HEK293 (cell line): ENCODE measurements at regions not wholly inside any gene's neighbourhood (a gene's known extent, or its start where the extent isn't known, plus 50 kb on each side); places are given as distances from the start of the nearest gene placed in this dataset.

ENCODE experiments used
- CTCF ChIA-PET: fragments of 350-600 bp; formaldehyde crosslinking; extraction: SDS; loops from one replicate; lab custom pipeline; 2021; ENCODE audit warnings: antibody characterized with exemption; lab: Yijun Ruan, JAX
- POLR2A ChIA-PET: fragments of 300-600 bp; formaldehyde crosslinking; extraction: SDS; loops from one replicate; lab custom pipeline; 2020; ENCODE audit warnings: antibody characterized with exemption, inconsistent platforms; lab: Yijun Ruan, JAX
- H3K27ac ChIP-seq: fragments of 200-500 bp; sonication (Bioruptor generic); 2 replicates; pipeline ENCODE4 v1.5.1; 2014; ENCODE audit warnings: low read depth, low read length, control low read depth, inconsistent platforms; ENCODE audit errors: extremely low read depth
- H3K36me3 ChIP-seq, 2 experiments: fragments of 200-500 bp in 1 of 2; sonication (Bioruptor generic) in 1 of 2; 1 replicate in 1 of 2; 2 replicates in 1 of 2; pipeline ENCODE4 v1.5.1; 2014 to 2017; ENCODE audit warnings: inconsistent platforms in 2 of 2, low read length in 2 of 2; ENCODE audit not compliant: control insufficient read depth in 2 of 2, insufficient read depth in 1 of 2
- H3K4me1 ChIP-seq: fragments of 200-500 bp; sonication (Bioruptor generic); 2 replicates; pipeline ENCODE4 v1.5.1; 2014; ENCODE audit warnings: mild to moderate bottlenecking, low read length, inconsistent platforms; ENCODE audit not compliant: control insufficient read depth, insufficient read depth
- H3K4me3 ChIP-seq: 2 replicates; pipeline ENCODE4 v1.5.1; 2011; ENCODE audit warnings: low read depth, mild to moderate bottlenecking, control low read depth, low read length, moderate library complexity
- H3K9me3 ChIP-seq: fragments of 200-500 bp; sonication (Bioruptor generic); 2 replicates; pipeline ENCODE4 v1.5.1; 2014; ENCODE audit warnings: low read depth, low read length, inconsistent platforms; ENCODE audit not compliant: control insufficient read depth, insufficient read depth
- BCL6B ChIP-seq: fragments of 450-650 bp; formaldehyde crosslinking; IDR thresholded peaks from 2 replicates; pipeline ENCODE4 v1.5.1; 2017; ENCODE audit warnings: missing biosample characterization, missing genetic modification characterization
- CTCF ChIP-seq: fragments of 450-650 bp; formaldehyde crosslinking; IDR thresholded peaks from 2 replicates; pipeline ENCODE4 v1.5.1; 2016; ENCODE audit warnings: missing biosample characterization, missing genetic modification characterization
- EGR2 ChIP-seq: fragments of 450-650 bp; formaldehyde crosslinking; IDR thresholded peaks from 2 replicates; pipeline ENCODE4 v1.5.1; 2016; ENCODE audit warnings: low read depth, missing biosample characterization, missing genetic modification characterization
- KLF8 ChIP-seq: fragments of 450-650 bp; formaldehyde crosslinking; IDR thresholded peaks from 2 replicates; pipeline ENCODE4 v1.5.1; 2016; ENCODE audit warnings: missing biosample characterization, missing genetic modification characterization
- KLF9 ChIP-seq: fragments of 450-650 bp; formaldehyde crosslinking; IDR thresholded peaks from 2 replicates; pipeline ENCODE4 v1.5.1; 2016; ENCODE audit warnings: missing biosample characterization, missing genetic modification characterization, low read depth
- MYNN ChIP-seq: fragments of 450-650 bp; formaldehyde crosslinking; IDR thresholded peaks from 2 replicates; pipeline ENCODE4 v1.5.1; 2016; ENCODE audit warnings: missing biosample characterization, missing genetic modification characterization, borderline replicate concordance
- SETDB1 ChIP-seq: IDR thresholded peaks from one replicate; pipeline ENCODE4 v1.6.1; 2017; ENCODE audit warnings: mild to moderate bottlenecking, low read length, moderate library complexity, mixed read lengths; ENCODE audit not compliant: insufficient read length
- WT1 ChIP-seq: fragments of 450-650 bp; formaldehyde crosslinking; IDR thresholded peaks from 2 replicates; pipeline ENCODE4 v1.5.1; 2016; ENCODE audit warnings: missing biosample characterization, missing genetic modification characterization
- YY1 ChIP-seq: fragments of 450-650 bp; formaldehyde crosslinking; IDR thresholded peaks from 2 replicates; pipeline ENCODE4 v1.5.1; 2018; ENCODE audit warnings: missing biosample characterization, missing genetic modification characterization
- ZBTB10 ChIP-seq: fragments of 450-650 bp; formaldehyde crosslinking; IDR thresholded peaks from 2 replicates; pipeline ENCODE4 v1.5.1; 2016; ENCODE audit warnings: missing biosample characterization, missing genetic modification characterization
- ZBTB17 ChIP-seq: fragments of 450-650 bp; formaldehyde crosslinking; IDR thresholded peaks from 2 replicates; pipeline ENCODE4 v1.5.1; 2016; ENCODE audit warnings: missing biosample characterization, missing genetic modification characterization
- ZEB2 ChIP-seq: fragments of 450-650 bp; formaldehyde crosslinking; IDR thresholded peaks from 2 replicates; pipeline ENCODE4 v1.5.1; 2016; ENCODE audit warnings: missing biosample characterization, missing genetic modification characterization
- ZFP69B ChIP-seq: fragments of 450-650 bp; formaldehyde crosslinking; IDR thresholded peaks from 2 replicates; pipeline ENCODE4 v1.5.1; 2016; ENCODE audit warnings: missing biosample characterization, missing genetic modification characterization
- ZNF211 ChIP-seq: fragments of 450-650 bp; formaldehyde crosslinking; IDR thresholded peaks from 2 replicates; pipeline ENCODE4 v1.5.1; 2016; ENCODE audit warnings: low read depth, missing biosample characterization, missing genetic modification characterization
- ZNF23 ChIP-seq: fragments of 450-650 bp; formaldehyde crosslinking; IDR thresholded peaks from 2 replicates; pipeline ENCODE4 v1.5.1; 2016; ENCODE audit warnings: missing biosample characterization, missing genetic modification characterization, borderline replicate concordance
- ZNF362 ChIP-seq: fragments of 450-650 bp; formaldehyde crosslinking; IDR thresholded peaks from 2 replicates; pipeline ENCODE4 v1.5.1; 2016; ENCODE audit warnings: missing biosample characterization, missing genetic modification characterization
- ZNF398 ChIP-seq: fragments of 450-650 bp; formaldehyde crosslinking; IDR thresholded peaks from 2 replicates; pipeline ENCODE4 v1.5.1; 2017; ENCODE audit warnings: missing biosample characterization, missing genetic modification characterization
- ZNF488 ChIP-seq: fragments of 450-650 bp; formaldehyde crosslinking; IDR thresholded peaks from 2 replicates; pipeline ENCODE4 v1.5.1; 2016; ENCODE audit warnings: missing biosample characterization, missing genetic modification characterization
- ZNF585B ChIP-seq: fragments of 450-650 bp; formaldehyde crosslinking; IDR thresholded peaks from 2 replicates; pipeline ENCODE4 v1.5.1; 2016; ENCODE audit warnings: missing biosample characterization, missing genetic modification characterization
- ZNF837 ChIP-seq: fragments of 450-650 bp; formaldehyde crosslinking; IDR thresholded peaks from 2 replicates; pipeline ENCODE4 v1.5.1; 2016; ENCODE audit warnings: missing biosample characterization, missing genetic modification characterization

- TF ChIP-seq ZBTB10 (no peak), ZBTB17 (peak; percentile 55), ZNF398 (tag by site-specific recombination) (peak; percentile 46; the same call in 1 of the 2 replicates), ZNF488 (tag by site-specific recombination) (0 out of 2 replicates have a peak, but pooled peaks have one; percentile 26), ZFP69B (tag by site-specific recombination) (0 out of 2 replicates have a peak, but pooled peaks have one; percentile 20), BCL6B (tag by site-specific recombination) (peak; percentile 73; the same call in 1 of the 2 replicates), ZEB2 (tag by site-specific recombination) (0 out of 2 replicates have a peak, but pooled peaks have one; percentile 12), YY1 (tag by site-specific recombination) (no peak), ZNF585B (tag by site-specific recombination) (no peak)
Observed at GRCh38 chr5:125006011-125006685, 259.7 kb upstream of the ZNF608 start (continued).

GRCh38 chr5:125010356-125010755, 263.9 kb upstream of the ZNF608 start:
- TF ChIP-seq WT1 (tag by site-specific recombination) (no peak), ZBTB17 (no peak), SETDB1 (no peak), ZNF23 (tag by site-specific recombination) (no peak), ZNF211 (tag by site-specific recombination) (no peak), KLF9 (tag by site-specific recombination) (no peak), CTCF (no peak), BCL6B (tag by site-specific recombination) (no peak), EGR2 (tag by site-specific recombination) (no peak), ZNF362 (tag by site-specific recombination) (no peak), KLF8 (tag by site-specific recombination) (no peak), ZNF837 (tag by site-specific recombination) (no peak), MYNN (no peak)
- ChIA-PET POLR2A (no interaction called here), CTCF (interaction anchor here (0.7 kb wide), 1 partner anchor 173 kb away, joined by 3 read pairs; no protein-coding TSS in a partner anchor)
- H3K4me3 ChIP-seq = no peak overlapping the region
- no peaks in the 10 kb centered on the region for H3K9me3 ChIP-seq
- peaks cover 22% of the 10 kb centered on the region for H3K4me1 ChIP-seq
- H3K36me3 ChIP-seq = no peaks in the 10 kb centered on the region
- no peak overlapping the region for H3K27ac ChIP-seq
